ENCODE measurements at regions not wholly inside any gene's neighbourhood (a gene's known extent, or its start where the extent isn't known, plus 50 kb on each side); places are given as distances from the start of the nearest gene placed in this dataset.

DNA sequence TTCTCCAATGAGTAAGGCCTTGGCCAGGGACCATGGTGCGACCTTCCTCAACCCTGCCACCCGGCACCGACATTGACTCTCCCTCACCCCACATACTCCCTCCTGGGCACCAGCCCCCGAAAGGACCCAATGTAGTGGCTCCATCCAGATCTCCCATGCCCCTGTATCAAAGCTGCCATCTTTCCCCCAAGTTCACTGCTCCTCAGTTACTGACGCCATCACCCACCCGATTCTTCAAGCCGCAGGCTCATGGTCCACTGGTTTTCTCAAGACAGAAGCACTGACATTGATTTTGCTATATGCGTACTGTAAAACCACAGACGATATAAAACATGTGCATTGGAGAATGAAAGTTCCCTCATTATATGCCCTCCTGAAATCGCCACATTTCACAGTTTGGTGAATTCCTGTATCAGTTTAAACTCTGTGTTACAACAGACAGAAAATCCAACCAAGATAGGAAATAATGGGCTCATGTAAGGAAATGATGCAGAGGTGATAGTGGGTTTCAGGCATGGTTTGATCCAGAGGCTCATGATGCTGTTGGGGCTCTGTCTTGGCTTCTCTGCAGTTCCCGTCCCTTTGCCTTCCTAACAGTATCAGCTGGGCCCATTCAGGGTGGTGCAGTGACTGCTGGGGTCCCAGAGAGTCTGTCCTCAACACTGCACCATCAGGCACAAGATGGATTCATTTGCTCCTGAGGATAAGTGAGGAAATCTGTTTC, 207.3 kb upstream of the IER5L start:
- TF ChIP-seq EZH2 (IDR thresholded peaks at IDR 0.05; ENCODE audit: low read depth) = no peak
- TF ChIP-seq, protein P1, sequence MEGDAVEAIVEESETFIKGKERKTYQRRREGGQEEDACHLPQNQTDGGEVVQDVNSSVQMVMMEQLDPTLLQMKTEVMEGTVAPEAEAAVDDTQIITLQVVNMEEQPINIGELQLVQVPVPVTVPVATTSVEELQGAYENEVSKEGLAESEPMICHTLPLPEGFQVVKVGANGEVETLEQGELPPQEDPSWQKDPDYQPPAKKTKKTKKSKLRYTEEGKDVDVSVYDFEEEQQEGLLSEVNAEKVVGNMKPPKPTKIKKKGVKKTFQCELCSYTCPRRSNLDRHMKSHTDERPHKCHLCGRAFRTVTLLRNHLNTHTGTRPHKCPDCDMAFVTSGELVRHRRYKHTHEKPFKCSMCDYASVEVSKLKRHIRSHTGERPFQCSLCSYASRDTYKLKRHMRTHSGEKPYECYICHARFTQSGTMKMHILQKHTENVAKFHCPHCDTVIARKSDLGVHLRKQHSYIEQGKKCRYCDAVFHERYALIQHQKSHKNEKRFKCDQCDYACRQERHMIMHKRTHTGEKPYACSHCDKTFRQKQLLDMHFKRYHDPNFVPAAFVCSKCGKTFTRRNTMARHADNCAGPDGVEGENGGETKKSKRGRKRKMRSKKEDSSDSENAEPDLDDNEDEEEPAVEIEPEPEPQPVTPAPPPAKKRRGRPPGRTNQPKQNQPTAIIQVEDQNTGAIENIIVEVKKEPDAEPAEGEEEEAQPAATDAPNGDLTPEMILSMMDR (conservative IDR thresholded peaks at IDR 0.05) = no peak
